Dendritic cell treated with granulocyte-macrophage colony-stimulating factor and Interleukin-4, amounts not matched to agents 40 ng/mL and 50 ng/mL, for 4 days (primary cell): ENCODE measurements at regions not wholly inside any gene's neighbourhood (a gene's known extent, or its start where the extent isn't known, plus 50 kb on each side); places are given as distances from the start of the nearest gene placed in this dataset.
"Not testable (repeated sequence)": the region's sequence is repeated elsewhere in the genome, so short reads cannot be mapped to it uniquely, and the experiment has no call there.

Experiments used
- H3K27ac Mint-ChIP-seq: one replicate; pipeline ENCODE4 v1.8.0; 2022; ENCODE audit warnings: mild to moderate bottlenecking, mixed read lengths
- H3K27me3 Mint-ChIP-seq: one replicate; pipeline ENCODE4 v1.8.0; 2022; ENCODE audit warnings: mild to moderate bottlenecking, mixed read lengths
- H3K36me3 Mint-ChIP-seq: one replicate; pipeline ENCODE4 v1.8.0; 2022; ENCODE audit warnings: low read depth, mixed read lengths
- H3K4me1 Mint-ChIP-seq: one replicate; pipeline ENCODE4 v1.8.0; 2022; ENCODE audit warnings: low read depth, mixed read lengths
- H3K4me3 Mint-ChIP-seq: one replicate; pipeline ENCODE4 v1.8.0; 2022; ENCODE audit warnings: mild to moderate bottlenecking, moderate library complexity, mixed read lengths
- H3K9me3 Mint-ChIP-seq: one replicate; pipeline ENCODE4 v1.8.0; 2022; ENCODE audit warnings: mixed read lengths
- intact Hi-C: fragments of 100-400 bp; cut with micrococcal nuclease; formaldehyde crosslinking; loops from one replicate; pipeline ENCODE4 v1.15.0; 2022

DNA sequence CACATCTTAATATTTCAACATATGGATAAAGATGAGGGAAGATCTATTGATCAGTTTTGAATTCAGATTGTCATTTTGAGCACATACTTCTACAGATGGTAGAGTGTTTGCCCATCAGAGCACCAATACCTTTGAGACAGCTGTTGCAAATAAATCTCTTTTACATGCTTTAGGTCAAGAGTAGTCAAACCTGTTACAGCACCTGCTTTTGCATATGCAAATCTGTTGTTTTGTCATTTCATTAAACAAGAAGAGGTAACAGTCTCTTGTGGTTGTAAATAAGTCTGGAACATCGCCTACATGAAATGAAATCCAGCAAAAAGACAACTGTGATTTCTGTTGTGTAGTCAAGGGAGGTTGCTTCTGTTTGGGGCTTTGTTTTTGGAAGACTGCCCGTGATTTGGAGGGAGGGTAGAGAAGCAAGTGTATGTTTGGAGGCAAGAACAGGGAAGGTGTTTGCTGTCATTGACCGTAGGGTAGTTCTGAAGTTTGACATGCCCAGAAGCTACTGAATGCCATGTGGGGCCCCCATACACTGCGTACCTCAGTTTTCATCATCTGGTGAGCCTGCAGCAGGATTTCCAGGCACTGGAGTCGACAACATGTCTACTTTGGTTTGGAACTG, 233.6 kb upstream of the PPP1R3A start:
- Mint-ChIP-seq H3K27me3 (no peaks in the 10 kb centered on the region), H3K4me1 (peaks cover 6% of the 10 kb centered on the region), H3K27ac (no peak overlapping the region), H3K36me3 (no peaks in the 10 kb centered on the region), H3K4me3 (no peak overlapping the region), H3K9me3 (peaks cover 8% of the 10 kb centered on the region)
- intact Hi-C loops: no loop called here

- no peak overlapping the region for H3K27ac Mint-ChIP-seq
- no peak overlapping the region for H3K4me3 Mint-ChIP-seq
- no peaks in the 10 kb centered on the region for H3K36me3 Mint-ChIP-seq
- intact Hi-C loops: no loop called here
- H3K27me3 Mint-ChIP-seq: no peaks in the 10 kb centered on the region
- H3K4me1 Mint-ChIP-seq: peaks cover 6% of the 10 kb centered on the region
- peaks cover 8% of the 10 kb centered on the region for H3K9me3 Mint-ChIP-seq
These were observed 233.0 kb upstream of the PPP1R3A start for GRCh38 chr7:114151777-114152176.

DNA sequence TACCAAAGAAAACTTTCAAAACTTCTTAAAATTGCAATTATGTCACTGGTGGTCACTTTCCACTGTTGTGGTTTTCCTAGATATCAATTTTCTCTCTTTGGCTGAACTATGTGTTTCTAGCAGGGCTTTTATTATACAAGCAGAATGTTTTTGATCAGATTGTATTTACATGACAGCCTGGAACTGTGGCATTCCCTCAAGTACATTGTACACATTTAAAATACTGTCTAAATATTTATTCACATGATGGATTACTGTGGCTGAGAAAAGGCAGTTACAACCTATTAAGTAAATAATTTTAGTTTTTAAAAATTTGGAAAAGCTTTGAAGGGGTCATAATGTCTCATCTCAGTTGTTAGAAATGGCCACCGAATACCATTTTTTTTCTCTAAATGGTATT, 231.9 kb upstream of the PPP1R3A start:
- intact Hi-C loops: no loop called here
- H3K27ac Mint-ChIP-seq: no peak overlapping the region
- no peak overlapping the region for H3K4me3 Mint-ChIP-seq

DNA sequence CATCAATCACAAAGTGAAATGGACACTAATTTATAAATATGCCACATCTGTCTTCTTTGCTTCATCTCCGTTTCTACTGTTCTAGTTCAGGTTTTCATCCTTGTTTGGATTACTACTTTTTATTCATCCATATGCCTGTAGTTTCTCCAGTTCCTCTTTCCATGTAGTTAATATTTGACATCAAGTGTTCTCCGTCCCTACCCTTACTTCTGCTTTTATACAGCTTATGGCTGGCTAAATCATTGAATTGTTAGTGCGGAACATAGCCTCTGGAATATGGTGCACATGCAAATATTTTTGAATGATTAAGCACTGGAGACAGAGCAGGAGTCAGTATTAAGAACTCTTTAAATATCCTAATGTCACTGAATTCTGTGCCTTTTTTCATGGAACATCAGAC, 230.0 kb upstream of the PPP1R3A start:
- Mint-ChIP-seq H3K27ac (no peak overlapping the region), H3K4me3 (no peak overlapping the region), H3K36me3 (no peaks in the 10 kb centered on the region), H3K9me3 (peaks cover 8% of the 10 kb centered on the region), H3K4me1 (peaks cover 6% of the 10 kb centered on the region), H3K27me3 (no peaks in the 10 kb centered on the region)
- intact Hi-C loops: no loop called here

More for the DNA sequence above, 231.9 kb upstream of the PPP1R3A start:
- Mint-ChIP-seq H3K9me3 (peaks cover 8% of the 10 kb centered on the region), H3K4me1 (peaks cover 6% of the 10 kb centered on the region), H3K27me3 (no peaks in the 10 kb centered on the region), H3K36me3 (no peaks in the 10 kb centered on the region)

DNA sequence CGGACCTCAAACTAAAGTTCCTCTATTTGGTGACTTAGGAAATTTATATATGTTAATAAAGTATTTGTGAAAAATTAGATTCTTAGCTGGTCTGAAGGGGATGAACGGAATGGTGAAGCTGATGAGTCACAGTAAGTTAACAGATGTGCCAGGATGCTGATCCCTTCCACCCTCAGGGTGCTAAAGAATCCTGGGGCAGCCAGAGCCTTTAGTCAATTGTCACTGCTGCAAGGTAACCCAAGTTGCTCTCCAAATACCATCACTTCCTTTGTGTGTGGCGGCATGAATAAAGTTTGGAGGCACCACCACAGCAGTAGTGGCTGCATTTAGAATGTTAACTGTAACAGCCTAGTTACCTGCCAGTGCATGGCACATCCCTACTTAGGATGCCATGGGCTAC, 222.6 kb upstream of the PPP1R3A start:
- H3K36me3 Mint-ChIP-seq: no peaks in the 10 kb centered on the region
- intact Hi-C loops: no loop called here
- H3K27me3 Mint-ChIP-seq: no peaks in the 10 kb centered on the region
- H3K27ac Mint-ChIP-seq: no peak overlapping the region
- H3K4me1 Mint-ChIP-seq: no peaks in the 10 kb centered on the region
- no peaks in the 10 kb centered on the region for H3K9me3 Mint-ChIP-seq
- no peak overlapping the region for H3K4me3 Mint-ChIP-seq

DNA sequence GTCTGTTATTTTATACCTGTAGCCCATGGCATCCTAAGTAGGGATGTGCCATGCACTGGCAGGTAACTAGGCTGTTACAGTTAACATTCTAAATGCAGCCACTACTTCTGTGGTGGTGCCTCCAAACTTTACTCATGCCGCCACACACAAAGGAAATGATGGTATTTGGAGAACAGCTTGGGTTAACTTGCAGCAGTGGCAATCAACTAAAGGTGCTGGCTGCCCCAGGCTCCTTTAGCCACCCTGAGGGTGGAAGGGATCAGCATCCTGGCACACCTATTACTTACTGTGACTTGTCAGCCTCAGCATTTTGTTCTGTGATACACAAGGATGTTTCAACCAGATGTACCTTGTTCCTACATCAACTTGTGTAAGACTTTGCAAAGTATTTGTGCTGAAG, 221.8 kb upstream of the PPP1R3A start:
- intact Hi-C loops: no loop called here
- H3K4me1 Mint-ChIP-seq: no peaks in the 10 kb centered on the region
- no peak overlapping the region for H3K27ac Mint-ChIP-seq
- H3K36me3 Mint-ChIP-seq: no peaks in the 10 kb centered on the region
- H3K9me3 Mint-ChIP-seq: no peaks in the 10 kb centered on the region
- H3K4me3 Mint-ChIP-seq: no peak overlapping the region
- H3K27me3 Mint-ChIP-seq: no peaks in the 10 kb centered on the region

GRCh38 chr7:114139690-114140089, 220.9 kb upstream of the PPP1R3A start:
- H3K36me3 Mint-ChIP-seq, H3K27me3 Mint-ChIP-seq, intact Hi-C loops, H3K4me1 Mint-ChIP-seq, H3K27ac Mint-ChIP-seq, H3K4me3 Mint-ChIP-seq, H3K9me3 Mint-ChIP-seq: not testable (repeated sequence)

GRCh38 chr7:114138587-114138986, 219.8 kb upstream of the PPP1R3A start:
- Mint-ChIP-seq H3K4me3 (no peak overlapping the region), H3K9me3 (no peaks in the 10 kb centered on the region)
- intact Hi-C loops: no loop called here

DNA sequence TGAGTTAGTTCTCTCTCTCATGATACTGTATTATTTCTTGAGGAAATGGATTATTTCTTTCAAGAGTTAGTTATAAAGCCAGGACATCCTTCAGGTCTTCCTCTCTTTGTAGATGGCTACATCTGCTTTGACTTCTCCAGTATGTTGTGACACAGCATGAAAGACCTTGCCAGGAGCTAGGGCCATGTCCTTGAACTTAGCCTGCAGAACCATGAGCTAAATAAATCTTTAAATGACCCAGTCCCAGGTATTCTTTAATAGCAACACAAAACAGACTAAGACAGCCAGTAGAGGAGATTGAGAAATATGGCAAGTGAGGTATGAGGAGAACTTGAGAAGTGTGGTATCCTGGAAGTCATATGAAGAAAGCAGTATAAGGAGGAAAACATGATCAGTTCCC, 214.9 kb upstream of the PPP1R3A start:
- intact Hi-C loops: no loop called here

More at GRCh38 chr7:114138587-114138986, 219.8 kb upstream of the PPP1R3A start:
- H3K36me3 Mint-ChIP-seq: no peaks in the 10 kb centered on the region
- no peaks in the 10 kb centered on the region for H3K27me3 Mint-ChIP-seq
- no peaks in the 10 kb centered on the region for H3K4me1 Mint-ChIP-seq
- no peak overlapping the region for H3K27ac Mint-ChIP-seq

DNA sequence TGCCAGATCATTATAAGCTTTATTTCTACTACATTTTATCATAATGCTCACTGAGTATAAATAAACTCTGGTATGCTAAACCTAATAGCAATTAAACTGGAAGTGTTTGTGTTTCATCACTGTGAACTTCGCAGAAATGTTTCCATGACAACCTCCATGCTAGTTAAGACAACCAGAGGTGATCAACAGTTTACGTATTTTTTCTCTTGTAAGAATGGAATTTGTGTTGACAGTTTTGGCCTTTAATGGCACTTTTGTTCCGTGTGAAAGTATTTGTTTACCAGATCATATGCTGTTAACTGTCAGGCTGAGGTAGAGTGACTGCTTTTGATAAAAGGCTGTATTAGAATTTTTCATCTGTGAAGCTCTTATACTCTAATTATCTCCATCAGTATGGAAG, 212.1 kb upstream of the PPP1R3A start:
- no peaks in the 10 kb centered on the region for H3K36me3 Mint-ChIP-seq
- no peak overlapping the region for H3K27ac Mint-ChIP-seq
- no peaks in the 10 kb centered on the region for H3K9me3 Mint-ChIP-seq
- H3K4me3 Mint-ChIP-seq: no peak overlapping the region
- H3K27me3 Mint-ChIP-seq: no peaks in the 10 kb centered on the region
- intact Hi-C loops: no loop called here
- no peaks in the 10 kb centered on the region for H3K4me1 Mint-ChIP-seq

More for the DNA sequence above, 214.9 kb upstream of the PPP1R3A start:
- Mint-ChIP-seq H3K27ac (no peak overlapping the region), H3K27me3 (no peaks in the 10 kb centered on the region), H3K4me3 (no peak overlapping the region), H3K9me3 (no peaks in the 10 kb centered on the region), H3K36me3 (no peaks in the 10 kb centered on the region), H3K4me1 (no peaks in the 10 kb centered on the region)

DNA sequence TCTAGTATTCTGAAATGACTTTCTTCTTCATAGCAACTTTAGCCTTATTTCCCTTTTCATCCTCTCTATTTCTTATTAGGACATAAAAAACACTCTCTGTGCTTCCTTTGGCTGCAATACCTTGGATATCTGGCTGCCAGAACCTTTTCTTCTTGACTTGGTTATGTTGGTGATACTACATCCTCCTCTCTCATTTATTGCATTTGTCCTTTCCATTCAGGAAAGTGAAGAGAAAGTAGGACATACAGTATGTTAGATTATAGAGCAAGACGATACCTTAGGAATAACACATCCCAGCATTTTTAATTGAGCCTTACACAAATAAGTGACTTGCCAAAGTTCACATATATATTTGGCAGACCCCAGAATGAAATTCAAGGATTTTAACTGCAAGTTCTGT, 210.1 kb upstream of the PPP1R3A start:
- H3K36me3 Mint-ChIP-seq: no peaks in the 10 kb centered on the region
- intact Hi-C loops: no loop called here
- no peaks in the 10 kb centered on the region for H3K4me1 Mint-ChIP-seq
- no peaks in the 10 kb centered on the region for H3K9me3 Mint-ChIP-seq
- no peak overlapping the region for H3K27ac Mint-ChIP-seq
- no peak overlapping the region for H3K4me3 Mint-ChIP-seq
- H3K27me3 Mint-ChIP-seq: peaks cover 2% of the 10 kb centered on the region

DNA sequence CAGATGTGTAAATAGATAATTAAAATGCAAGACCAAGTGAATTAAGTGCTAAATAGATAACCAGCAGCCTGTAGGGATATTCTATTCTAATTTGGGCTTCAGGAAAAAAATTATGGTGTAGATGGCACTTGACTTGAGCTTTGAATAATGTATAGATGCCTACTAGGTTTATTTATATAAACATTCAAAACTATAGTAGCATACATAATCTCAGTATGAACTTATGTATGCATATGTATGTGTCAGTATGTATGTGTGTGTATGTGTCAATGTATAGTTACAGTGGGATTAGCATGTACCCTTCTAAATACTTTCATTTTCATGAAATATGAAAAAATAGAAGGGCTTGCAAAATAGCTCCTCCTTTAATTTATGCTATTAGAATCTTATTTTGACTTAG, 207.3 kb upstream of the PPP1R3A start:
- H3K9me3 Mint-ChIP-seq: no peaks in the 10 kb centered on the region
- H3K27me3 Mint-ChIP-seq: peaks cover 2% of the 10 kb centered on the region
- no peaks in the 10 kb centered on the region for H3K36me3 Mint-ChIP-seq
- H3K27ac Mint-ChIP-seq: no peak overlapping the region
- intact Hi-C loops: no loop called here
- no peak overlapping the region for H3K4me3 Mint-ChIP-seq
- H3K4me1 Mint-ChIP-seq: no peaks in the 10 kb centered on the region

DNA sequence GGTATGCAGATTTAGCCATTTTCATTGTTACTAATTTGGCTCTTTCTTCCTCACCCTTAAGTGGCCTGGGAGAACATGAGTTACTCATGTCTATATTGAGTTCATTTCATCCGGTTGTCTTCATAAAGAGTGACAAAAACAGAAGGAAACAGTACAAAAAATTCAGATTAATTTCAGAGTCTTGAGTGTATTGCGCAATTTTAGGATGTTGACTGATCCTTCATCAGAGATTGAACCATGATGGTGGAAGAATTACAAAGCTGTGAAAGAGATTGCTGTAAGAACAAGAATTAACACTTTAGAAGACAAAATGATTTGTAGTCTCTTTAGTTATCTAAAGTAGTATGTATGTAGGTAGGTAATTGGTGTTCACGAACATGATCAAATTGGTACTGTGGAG, 194.0 kb upstream of the PPP1R3A start:
- H3K4me1 Mint-ChIP-seq: no peaks in the 10 kb centered on the region
- H3K9me3 Mint-ChIP-seq: no peaks in the 10 kb centered on the region
- H3K27me3 Mint-ChIP-seq: no peaks in the 10 kb centered on the region
- H3K27ac Mint-ChIP-seq: no peak overlapping the region
- H3K36me3 Mint-ChIP-seq: no peaks in the 10 kb centered on the region
- H3K4me3 Mint-ChIP-seq: no peak overlapping the region
- intact Hi-C loops: no loop called here

DNA sequence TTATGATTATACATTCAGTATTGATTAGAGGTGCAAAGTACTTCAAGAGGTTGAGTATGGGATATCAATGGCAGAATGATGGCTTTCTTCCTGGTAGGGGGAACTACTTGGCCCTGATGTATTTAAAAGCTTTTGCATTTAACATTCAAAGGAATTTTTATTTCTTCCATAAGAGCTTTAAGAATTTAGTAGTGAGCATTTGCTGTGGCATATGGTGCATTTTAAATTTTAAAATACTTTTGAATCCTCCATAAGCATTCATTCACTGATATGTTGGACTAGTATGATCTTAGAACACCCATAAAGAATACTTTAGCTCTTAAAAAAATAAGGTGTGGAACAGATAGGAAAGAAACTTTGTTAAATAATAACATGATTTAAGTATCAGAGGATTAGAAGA, 191.9 kb upstream of the PPP1R3A start:
- H3K4me3 Mint-ChIP-seq: no peak overlapping the region
- no peak overlapping the region for H3K27ac Mint-ChIP-seq
- H3K4me1 Mint-ChIP-seq: no peaks in the 10 kb centered on the region
- no peaks in the 10 kb centered on the region for H3K36me3 Mint-ChIP-seq
- H3K27me3 Mint-ChIP-seq: no peaks in the 10 kb centered on the region
- no peaks in the 10 kb centered on the region for H3K9me3 Mint-ChIP-seq
- intact Hi-C loops: no loop called here

DNA sequence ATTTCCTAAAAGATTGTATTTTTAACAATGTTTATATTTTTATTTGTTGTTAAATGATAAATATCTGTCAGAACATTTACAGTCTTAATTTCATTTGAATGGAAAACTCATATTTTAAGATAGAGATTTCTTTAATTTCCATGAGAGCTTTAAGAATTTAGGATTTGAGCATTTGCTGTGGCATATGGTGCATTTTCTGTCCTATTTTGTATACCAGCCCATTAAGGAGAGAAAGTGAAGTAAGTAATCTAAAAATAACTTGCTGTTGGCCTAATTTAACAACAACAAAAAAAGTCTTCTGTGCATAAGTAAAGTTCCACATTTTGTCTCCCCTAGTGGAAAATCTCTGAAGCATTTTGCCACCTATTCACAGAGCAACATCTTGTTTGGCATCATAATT, 190.9 kb upstream of the PPP1R3A start:
- Mint-ChIP-seq H3K4me1 (no peaks in the 10 kb centered on the region), H3K27ac (no peak overlapping the region), H3K4me3 (no peak overlapping the region), H3K36me3 (no peaks in the 10 kb centered on the region), H3K9me3 (no peaks in the 10 kb centered on the region), H3K27me3 (no peaks in the 10 kb centered on the region)
- intact Hi-C loops: no loop called here
